DOHH2 (cell line): ENCODE measurements at regions not wholly inside any gene's neighbourhood (a gene's known extent, or its start where the extent isn't known, plus 50 kb on each side); places are given as distances from the start of the nearest gene placed in this dataset.

Experiments used
- H3F3A ChIP-seq: fragments of 200-600 bp; sonication (generic), shearing (Covaris generic); 2 replicates; pipeline ENCODE4 v1.6.0; 2016; ENCODE audit warnings: antibody characterized with exemption, mild to moderate bottlenecking; ENCODE audit not compliant: control insufficient read depth, insufficient read depth
- H3K27ac ChIP-seq: fragments of 200-600 bp; sonication (generic); 2 replicates; pipeline ENCODE4 v1.5.1; 2014; ENCODE audit warnings: low read depth, mild to moderate bottlenecking, low read length, moderate library complexity
- H3K27me3 ChIP-seq: fragments of 200-600 bp; sonication (generic); 2 replicates; pipeline ENCODE4 v1.6.1; 2014; ENCODE audit warnings: mild to moderate bottlenecking, low read length, mixed read lengths; ENCODE audit not compliant: control insufficient read depth
- H3K36me3 ChIP-seq: fragments of 200-600 bp; sonication (generic); 2 replicates; pipeline ENCODE4 v1.6.1; 2014; ENCODE audit warnings: mild to moderate bottlenecking, low read length, moderate library complexity, mixed read lengths; ENCODE audit not compliant: control insufficient read depth
- H3K4me1 ChIP-seq: fragments of 200-600 bp; sonication (generic); 2 replicates; pipeline ENCODE4 v1.6.1; 2014; ENCODE audit warnings: mild to moderate bottlenecking, low read length, mixed read lengths; ENCODE audit not compliant: control insufficient read depth
- H3K4me2 ChIP-seq: fragments of 200-600 bp; sonication (generic); 2 replicates; pipeline ENCODE4 v1.6.0; 2014; ENCODE audit warnings: mild to moderate bottlenecking, low read length, moderate library complexity
- H3K4me3 ChIP-seq: fragments of 200-600 bp; sonication (generic); 2 replicates; pipeline ENCODE4 v1.5.1; 2014; ENCODE audit warnings: mild to moderate bottlenecking, low read length, mixed read lengths
- H3K79me2 ChIP-seq: fragments of 200-600 bp; sonication (generic); 2 replicates; pipeline ENCODE4 v1.6.1; 2014; ENCODE audit warnings: mild to moderate bottlenecking, low read length, mixed read lengths; ENCODE audit not compliant: control insufficient read depth
- H3K9me2 ChIP-seq: fragments of 200-600 bp; sonication (generic); replicated peaks from 2 replicates; pipeline ENCODE4 v1.6.1; 2014; ENCODE audit warnings: mild to moderate bottlenecking, low read length, mixed read lengths; ENCODE audit not compliant: control insufficient read depth
- H3K9me3 ChIP-seq: fragments of 200-600 bp; sonication (generic); 2 replicates; pipeline ENCODE4 v1.6.1; 2014; ENCODE audit warnings: antibody characterized with exemption, low read length, mixed read lengths; ENCODE audit not compliant: control insufficient read depth, insufficient read depth
- H4K20me1 ChIP-seq: fragments of 200-600 bp; sonication (generic); 2 replicates; pipeline ENCODE4 v1.6.0; 2014; ENCODE audit warnings: low read depth, mild to moderate bottlenecking, antibody characterized with exemption, low read length, moderate library complexity; ENCODE audit not compliant: control insufficient read depth, insufficient read depth
- EZH2phosphoT487 ChIP-seq: fragments of 200-600 bp; sonication (generic); IDR thresholded peaks from 2 replicates; pipeline ENCODE4 v1.6.1; 2017; ENCODE audit warnings: borderline replicate concordance, mild to moderate bottlenecking, antibody characterized with exemption, low read length, moderate library complexity, mixed read lengths
- TF ChIP-seq, protein P1 (sequence below): fragments of 200-600 bp; sonication (generic); IDR thresholded peaks from one replicate; pipeline ENCODE4 v1.5.1; 2014; ENCODE audit warnings: antibody characterized with exemption, mild to moderate bottlenecking, low read depth, low read length; ENCODE audit not compliant: poor library complexity, severe bottlenecking

DNA sequence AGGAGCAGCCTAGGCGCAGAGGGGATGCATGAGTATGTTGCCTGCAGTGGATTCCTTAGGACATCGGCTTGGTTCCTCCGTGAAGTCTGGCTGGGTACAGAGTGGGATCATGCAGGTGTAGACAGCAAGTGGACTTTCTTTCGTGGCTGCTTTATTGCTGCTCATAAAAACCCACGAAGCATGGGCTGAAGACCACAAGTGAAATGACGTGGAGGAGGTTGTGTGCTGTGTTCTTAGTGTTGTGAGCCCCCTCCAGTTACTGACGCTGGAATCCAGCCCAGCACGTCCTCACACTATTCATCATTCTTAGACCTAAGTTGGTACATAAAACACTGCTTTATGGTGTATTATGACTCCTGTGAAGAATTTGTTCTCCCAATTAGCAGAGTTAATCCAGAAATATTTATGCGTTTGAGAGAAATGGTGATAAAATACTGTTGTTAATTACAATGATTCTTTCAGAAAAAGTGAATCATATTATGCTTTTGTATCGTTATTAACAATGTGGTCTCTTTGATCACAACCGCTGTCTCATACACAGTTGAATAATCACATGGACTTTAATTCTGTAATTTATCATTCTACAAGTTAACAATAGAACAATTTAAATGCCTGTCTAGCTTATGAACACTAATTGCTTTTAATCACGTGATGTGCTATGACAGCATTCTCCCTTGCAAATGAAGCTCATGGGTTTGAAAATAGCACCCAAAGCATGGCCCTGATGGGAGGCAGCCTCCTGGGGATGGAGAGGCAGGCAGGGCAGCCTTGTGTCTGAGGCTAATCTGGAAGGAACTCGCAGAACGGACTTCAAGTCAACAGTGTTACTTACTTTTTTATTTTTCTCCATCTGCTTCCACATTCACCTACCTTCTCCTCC, 233.9 kb upstream of the SYNDIG1 start:
- no peaks in the 10 kb centered on the region for H3K4me1 ChIP-seq
- H3F3A ChIP-seq: no peaks in the 10 kb centered on the region
- no peaks in the 10 kb centered on the region for H3K36me3 ChIP-seq
- no peaks in the 10 kb centered on the region for H3K9me3 ChIP-seq
- no peak overlapping the region for H3K4me2 ChIP-seq
- no peak overlapping the region for H3K4me3 ChIP-seq
- H3K27ac ChIP-seq: no peak overlapping the region
- H3K9me2 ChIP-seq: no peaks in the 10 kb centered on the region
- H3K27me3 ChIP-seq: no peaks in the 10 kb centered on the region
- H4K20me1 ChIP-seq: no peaks in the 10 kb centered on the region
- no peaks in the 10 kb centered on the region for H3K79me2 ChIP-seq
- TF ChIP-seq, protein P1, sequence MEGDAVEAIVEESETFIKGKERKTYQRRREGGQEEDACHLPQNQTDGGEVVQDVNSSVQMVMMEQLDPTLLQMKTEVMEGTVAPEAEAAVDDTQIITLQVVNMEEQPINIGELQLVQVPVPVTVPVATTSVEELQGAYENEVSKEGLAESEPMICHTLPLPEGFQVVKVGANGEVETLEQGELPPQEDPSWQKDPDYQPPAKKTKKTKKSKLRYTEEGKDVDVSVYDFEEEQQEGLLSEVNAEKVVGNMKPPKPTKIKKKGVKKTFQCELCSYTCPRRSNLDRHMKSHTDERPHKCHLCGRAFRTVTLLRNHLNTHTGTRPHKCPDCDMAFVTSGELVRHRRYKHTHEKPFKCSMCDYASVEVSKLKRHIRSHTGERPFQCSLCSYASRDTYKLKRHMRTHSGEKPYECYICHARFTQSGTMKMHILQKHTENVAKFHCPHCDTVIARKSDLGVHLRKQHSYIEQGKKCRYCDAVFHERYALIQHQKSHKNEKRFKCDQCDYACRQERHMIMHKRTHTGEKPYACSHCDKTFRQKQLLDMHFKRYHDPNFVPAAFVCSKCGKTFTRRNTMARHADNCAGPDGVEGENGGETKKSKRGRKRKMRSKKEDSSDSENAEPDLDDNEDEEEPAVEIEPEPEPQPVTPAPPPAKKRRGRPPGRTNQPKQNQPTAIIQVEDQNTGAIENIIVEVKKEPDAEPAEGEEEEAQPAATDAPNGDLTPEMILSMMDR: no peak
- TF ChIP-seq EZH2phosphoT487: no peak

DNA sequence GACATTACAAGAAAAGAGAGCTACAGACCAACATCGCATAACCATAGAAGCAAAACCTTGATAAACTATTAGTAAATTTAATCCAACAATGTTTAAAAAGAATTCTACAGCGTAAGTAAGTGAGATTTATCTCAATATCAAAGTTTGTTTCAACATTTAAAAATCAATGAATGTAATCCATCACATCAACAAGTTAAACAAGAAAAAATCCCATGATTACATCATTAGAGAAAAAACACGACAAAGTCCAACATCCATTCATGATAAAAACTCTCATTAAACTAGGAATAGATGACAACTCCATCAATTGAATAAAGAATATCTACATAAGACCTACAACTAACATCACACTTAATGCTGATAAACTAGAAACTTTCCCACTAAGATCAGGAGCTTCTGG, 239.0 kb upstream of the GGTLC1 start:
- no peaks in the 10 kb centered on the region for H4K20me1 ChIP-seq
- H3F3A ChIP-seq: no peaks in the 10 kb centered on the region
- H3K9me2 ChIP-seq: no peaks in the 10 kb centered on the region
- no peaks in the 10 kb centered on the region for H3K27me3 ChIP-seq
- H3K9me3 ChIP-seq: no peaks in the 10 kb centered on the region
- H3K79me2 ChIP-seq: no peaks in the 10 kb centered on the region
- H3K4me3 ChIP-seq: no peak overlapping the region
- H3K36me3 ChIP-seq: no peaks in the 10 kb centered on the region
- H3K4me1 ChIP-seq: no peaks in the 10 kb centered on the region
- H3K4me2 ChIP-seq: no peak overlapping the region
- no peak overlapping the region for H3K27ac ChIP-seq
- TF ChIP-seq, protein P1: no peak
- no peak for TF ChIP-seq EZH2phosphoT487

DNA sequence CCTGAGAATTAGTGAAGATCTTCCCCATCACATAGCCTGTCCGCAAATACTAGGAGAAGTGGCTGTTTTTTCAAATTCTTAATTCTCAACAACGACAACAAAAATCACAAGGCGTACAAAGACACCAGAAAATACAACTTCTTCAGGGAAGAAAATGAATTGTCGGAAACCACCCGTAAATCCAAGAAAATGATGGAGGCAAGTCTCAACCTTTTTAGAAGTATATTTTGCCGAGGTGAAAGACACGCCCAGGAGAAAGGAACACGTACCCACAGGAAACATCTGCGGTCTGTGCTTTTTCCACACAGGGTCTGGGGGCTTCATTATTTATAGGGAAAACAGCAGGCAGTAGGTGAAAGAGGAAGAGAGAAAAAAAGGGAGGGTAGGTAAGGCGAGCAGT, 223.9 kb upstream of the GGTLC1 start:
- Histone ChIP-seq H3K27me3 (peaks cover 19% of the 10 kb centered on the region), H3K79me2 (no peaks in the 10 kb centered on the region), H3K4me3 (no peak overlapping the region), H3K27ac (no peak overlapping the region), H3K9me2 (no peaks in the 10 kb centered on the region), H3K36me3 (no peaks in the 10 kb centered on the region), H3K4me1 (no peaks in the 10 kb centered on the region), H3K9me3 (peaks cover 5% of the 10 kb centered on the region; the same call in 1 of the 2 replicates), H3K4me2 (no peak overlapping the region), H4K20me1 (no peaks in the 10 kb centered on the region), H3F3A (no peaks in the 10 kb centered on the region)
- TF ChIP-seq EZH2phosphoT487: no peak; the same call in 1 of the 2 replicates
- TF ChIP-seq, protein P1: no peak
